OCI-LY1 (cell line): ENCODE measurements at regions not wholly inside any gene's neighbourhood (a gene's known extent, or its start where the extent isn't known, plus 50 kb on each side); places are given as distances from the start of the nearest gene placed in this dataset.

Experiments used
- CTCF ChIP-seq: fragments of 200-600 bp; sonication (generic), shearing (Covaris generic); IDR thresholded peaks from 2 replicates; pipeline ENCODE4 v1.5.1; 2017; ENCODE audit warnings: mild to moderate bottlenecking, antibody characterized with exemption, low read length, moderate library complexity, mixed read lengths
- EZH2 ChIP-seq: fragments of 200-600 bp; sonication (generic), shearing (Covaris generic); IDR thresholded peaks from 2 replicates; pipeline ENCODE4 v1.8.0; 2017; ENCODE audit warnings: borderline replicate concordance, mixed run types, mild to moderate bottlenecking, antibody characterized with exemption, low read length, moderate library complexity, mixed read lengths

DNA sequence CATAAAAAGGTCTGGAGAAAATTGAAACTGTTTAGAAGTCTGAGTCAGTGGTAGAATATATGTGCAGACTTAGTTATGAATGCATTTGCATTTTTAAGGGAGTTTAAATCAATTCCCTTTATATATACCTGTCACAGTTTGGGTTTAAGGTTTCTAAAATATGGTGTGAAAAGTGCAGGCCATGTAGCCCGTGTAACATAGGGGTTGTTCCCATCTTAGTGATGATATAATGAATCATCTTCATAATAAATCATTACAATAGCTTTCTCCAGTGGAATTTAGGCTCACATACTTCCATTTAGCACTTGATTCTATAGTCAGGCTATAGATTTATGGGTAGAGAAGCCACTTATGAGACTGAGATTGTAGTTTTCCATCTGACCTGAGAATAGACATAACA lies 1162.4 kb downstream of the SLC16A7 start:
- TF ChIP-seq CTCF (no peak), EZH2 (no peak)
